Eye (tissue), 1 donor: ENCODE measurements at regions not wholly inside any gene's neighbourhood (a gene's known extent, or its start where the extent isn't known, plus 50 kb on each side); places are given as distances from the start of the nearest gene placed in this dataset.
A peak's percentile ranks its signal among the peaks of the same experiment; 100 is the strongest.
"Not testable (repeated sequence)": the region's sequence is repeated elsewhere in the genome, so short reads cannot be mapped to it uniquely, and the experiment has no call there.

Experiments
- DNase-seq: peaks from one replicate; pipeline ENCODE4 v3.0.0-alpha.2; 2015

DNA sequence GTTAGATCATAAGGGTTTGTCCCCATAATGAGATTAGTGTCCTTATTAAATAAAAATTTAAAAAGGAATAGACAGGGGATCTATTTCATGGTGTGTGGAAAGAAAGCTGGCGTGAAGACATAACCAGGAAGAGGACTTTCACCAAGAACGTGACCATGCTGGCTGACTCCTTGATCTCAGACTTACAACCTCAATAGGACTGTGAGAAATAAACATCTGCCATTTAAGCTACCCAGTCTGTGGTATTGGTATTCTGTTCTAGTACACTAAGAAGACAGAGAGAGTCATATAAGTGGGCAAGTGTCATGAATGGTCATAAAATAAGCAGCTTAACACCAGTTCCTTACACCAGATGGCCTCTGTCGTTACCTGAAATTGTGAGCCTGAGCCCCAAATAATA is 259.4 kb upstream of the CCNG1 start:
- DNase-seq, result peak; percentile 3

DNA sequence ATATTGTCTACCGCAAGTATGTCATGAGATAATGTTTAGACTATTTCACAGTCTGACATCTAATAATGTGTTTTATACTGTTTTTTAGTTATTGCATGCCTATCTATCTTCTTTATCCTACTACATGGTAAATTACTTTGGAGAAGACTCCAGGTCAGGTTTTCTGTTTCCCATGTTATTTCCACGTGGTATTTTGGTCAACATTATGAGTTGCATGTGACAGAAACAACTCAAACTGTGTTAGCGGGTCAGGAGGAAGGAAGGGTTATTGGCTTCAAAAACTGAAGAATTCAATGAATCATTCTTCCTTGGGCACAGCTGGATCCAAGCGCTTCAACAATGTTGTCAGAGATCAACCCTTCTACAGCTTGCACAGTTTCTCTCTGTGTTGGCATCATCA is 252.1 kb upstream of the CCNG1 start:
- no peak for DNase-seq

DNA sequence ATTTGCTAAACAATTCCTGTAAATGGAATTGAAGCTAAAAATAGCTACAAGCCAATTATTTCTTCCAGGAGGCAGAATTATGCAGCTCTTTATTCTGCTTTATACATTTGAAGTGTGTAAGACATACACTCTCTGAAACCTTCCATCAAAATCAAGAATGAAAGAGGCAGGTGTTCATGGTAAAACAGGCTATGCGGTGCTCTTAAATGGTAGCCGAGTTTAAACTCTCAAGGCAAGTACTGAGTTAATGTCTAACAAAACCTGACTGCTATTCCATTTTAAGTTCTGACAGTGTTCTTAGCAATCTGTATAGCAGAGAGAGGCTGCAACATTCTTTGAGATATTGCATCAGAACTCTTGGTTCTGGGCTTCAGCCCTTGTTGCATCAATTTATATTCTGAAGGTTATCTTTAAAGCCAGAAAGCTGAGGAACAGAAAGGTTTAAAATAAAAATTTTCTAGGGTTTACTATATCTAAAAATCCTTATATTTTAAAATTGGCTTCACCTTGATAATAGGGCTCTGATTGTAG is 248.3 kb upstream of the CCNG1 start:
- DNase-seq, result no peak

DNA sequence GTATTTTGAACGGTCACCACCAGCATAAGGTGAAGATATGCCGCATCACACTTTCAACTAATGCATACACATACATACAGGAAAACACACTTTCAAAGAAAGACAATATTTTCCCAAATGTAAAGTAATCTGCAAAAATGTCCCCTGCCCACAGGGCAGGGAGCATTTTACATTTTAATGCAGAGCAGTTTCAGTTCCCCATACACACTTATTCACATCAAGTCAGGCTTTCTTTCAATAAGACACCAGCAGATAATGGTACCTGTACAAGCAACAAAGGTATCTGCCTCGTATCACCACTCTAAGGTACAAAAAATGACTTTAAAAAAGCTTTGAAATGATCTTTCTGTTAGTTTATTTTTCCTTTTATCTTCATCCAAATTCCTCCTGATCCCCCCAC is 247.1 kb upstream of the CCNG1 start:
- DNase-seq, result no peak

DNA sequence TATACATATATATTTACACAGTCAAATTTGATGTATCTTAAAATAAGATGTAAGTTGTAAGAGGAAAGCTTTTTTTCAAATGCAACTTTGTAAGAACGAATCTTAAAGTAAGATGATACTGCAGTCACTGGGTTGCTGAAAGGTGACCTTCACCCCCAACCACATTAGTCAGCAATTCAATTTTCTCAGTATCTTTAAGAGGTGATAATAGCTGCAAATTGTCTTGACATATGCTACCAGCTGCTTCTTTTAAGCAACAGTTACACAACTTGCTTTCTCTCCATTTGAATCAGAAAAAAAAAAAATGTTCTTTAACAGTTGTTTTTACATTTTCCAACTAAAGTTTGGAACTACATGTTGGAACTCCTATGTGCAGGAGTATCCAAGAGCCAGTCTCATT is 246.6 kb upstream of the CCNG1 start:
- DNase-seq, result no peak

DNA sequence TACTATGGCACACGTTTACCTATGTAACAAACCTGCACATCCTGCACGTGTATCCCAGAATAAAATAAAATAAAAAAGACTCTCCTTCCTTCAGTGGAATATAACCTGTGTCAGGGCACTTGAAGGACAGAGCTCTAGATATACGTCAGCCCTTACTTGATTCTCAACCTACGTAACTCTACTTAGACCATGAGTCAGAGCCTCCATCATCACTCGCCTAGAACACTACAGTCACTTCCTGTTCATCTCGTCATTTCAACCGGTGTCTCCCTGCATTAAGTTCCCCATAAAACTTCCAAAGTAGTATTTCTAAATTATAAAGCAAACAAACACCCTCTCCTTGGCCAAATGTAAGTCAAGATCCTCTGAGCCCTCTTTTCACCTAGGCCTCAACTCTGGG is 243.5 kb upstream of the CCNG1 start:
- no peak for DNase-seq

DNA sequence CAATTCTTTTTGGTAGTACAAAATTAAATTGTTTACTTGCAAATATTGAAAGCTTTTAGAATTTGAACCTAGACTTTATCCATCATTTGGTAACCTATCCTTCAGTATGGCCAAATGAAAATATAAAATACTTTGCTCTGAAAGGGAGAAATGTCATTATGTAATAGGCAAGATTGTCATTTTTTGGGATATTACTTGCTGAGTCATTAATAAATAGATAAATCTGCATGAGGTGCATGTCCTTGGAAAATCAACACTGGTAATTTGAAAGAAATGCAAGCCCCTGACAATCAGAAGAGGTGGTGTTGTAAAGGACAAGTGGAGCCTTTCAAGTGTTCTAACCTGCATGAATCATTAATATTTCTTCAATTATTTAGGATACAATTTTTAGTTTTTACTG is 231.8 kb upstream of the CCNG1 start:
- no peak for DNase-seq

DNA sequence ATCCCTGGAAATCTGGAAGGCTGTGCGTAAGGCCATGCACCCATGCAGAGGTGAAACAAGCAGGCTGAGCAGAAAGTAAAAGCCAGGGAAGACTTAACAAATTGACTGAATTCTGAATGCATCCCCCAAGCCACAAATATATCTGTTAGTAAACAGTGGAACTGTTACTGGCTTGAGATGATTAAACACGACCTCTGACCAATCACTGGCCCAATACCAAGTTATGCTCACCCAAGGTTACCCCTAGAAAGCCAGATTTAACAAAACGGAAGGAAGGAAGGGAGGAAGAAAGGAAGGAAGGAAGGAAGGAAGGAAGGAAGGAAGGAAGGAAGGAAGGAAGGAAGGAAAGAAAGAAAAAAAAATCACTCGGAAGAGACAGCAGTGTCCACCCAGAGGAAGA is 215.8 kb upstream of the CCNG1 start:
- DNase-seq, result no peak

DNA sequence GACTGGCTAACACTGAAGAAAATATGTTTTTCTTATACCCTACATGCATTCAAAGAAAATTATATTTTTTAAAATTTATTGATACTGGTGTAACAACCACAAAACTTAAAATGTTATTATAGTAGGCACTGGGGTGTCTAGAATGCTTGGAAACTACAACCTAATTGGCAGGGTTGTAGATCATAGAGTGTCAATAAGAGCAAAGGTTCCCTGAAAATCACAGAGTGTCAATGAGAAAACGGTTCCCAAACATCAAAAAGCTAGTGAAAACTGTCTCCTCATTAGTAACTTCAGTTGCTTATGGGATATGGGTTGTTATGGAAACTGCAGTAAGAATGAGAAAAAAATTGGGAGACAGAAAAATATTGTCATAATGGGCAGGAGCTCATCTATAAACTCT is 214.4 kb upstream of the CCNG1 start:
- DNase-seq, result no peak

DNA sequence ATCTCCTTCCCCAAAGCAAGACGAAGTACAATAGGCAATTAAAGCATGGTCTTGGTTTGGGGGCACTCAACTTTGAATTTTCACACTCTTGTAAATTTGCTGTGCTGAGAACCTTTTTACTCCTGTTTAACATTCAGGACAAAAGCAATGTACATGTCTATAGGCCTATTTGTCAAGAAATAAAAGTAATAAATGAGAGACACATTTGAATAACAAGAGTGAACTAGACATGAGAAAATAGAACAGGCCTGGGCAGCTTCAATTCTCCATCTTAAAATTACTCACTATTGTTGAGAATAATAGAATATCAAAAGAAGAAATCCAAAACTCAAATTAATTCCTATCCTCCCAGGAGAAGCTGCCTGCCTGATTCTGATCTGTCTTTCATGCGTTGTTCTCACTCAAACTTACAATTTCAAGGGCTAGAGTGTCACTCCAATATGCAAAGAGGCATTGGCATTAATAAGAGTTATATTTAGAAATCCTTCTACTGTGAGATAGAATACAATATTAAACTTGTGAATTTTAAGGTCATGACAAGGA is 192.9 kb upstream of the CCNG1 start:
- DNase-seq, result no peak

DNA sequence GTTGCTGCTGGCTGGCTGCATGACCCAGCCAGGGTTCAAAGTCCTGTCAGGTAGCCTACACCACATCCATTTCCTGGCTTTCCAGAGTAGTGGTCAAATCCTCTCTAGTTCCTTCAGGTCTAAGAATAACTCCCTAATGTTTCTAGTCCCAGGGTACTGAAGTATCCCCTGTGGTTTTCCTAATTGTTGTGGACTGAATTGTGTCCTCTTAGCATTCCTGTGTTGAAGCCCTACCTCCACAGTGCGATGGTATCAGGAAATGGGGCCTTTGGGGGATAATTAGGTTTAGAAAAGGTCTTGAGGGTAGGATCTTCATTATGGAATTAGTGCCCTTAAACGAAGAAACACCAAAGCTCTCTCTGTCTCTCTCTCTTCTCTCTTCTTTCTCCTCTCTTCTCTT is 191.8 kb upstream of the CCNG1 start:
- no peak for DNase-seq

DNA sequence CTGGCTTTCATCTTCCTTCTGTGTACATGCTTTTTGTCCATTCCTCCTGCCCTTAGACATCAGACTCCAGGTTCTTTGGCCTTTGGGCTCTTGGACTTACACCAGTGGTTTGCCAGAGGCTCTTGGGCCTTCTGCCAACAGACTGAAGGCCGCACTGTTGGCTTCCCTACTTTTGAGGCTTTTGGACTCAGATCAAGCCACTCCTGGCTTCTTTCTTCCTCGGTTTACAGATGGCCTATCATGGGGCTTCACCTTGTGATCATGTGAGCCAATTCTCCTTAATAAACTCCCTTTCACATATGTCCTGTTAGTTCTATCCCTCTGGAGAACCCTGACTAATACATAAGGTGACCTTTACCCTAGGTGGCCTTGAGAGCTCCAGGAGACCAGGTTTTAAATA is 189.1 kb upstream of the CCNG1 start:
- DNase-seq, result no peak

DNA sequence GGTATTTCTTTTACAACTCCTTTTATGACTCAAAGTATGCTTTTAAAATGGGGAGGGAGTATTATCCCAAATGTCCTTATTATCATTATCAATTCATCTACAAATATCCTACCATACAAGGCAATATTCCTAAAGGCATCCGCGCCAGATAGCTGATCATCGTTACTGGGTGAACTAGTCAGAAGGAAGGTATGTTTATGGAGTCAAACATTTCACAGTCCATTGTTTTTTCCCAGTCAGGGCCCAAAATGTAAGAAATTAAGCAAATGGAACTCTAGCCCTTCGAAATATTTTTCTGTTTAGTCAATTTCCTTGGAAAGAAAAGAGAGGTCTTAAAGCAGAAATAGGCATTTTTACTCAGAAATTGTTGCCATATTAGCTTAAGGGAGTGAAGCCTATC is 188.5 kb upstream of the CCNG1 start:
- DNase-seq, result no peak

DNA sequence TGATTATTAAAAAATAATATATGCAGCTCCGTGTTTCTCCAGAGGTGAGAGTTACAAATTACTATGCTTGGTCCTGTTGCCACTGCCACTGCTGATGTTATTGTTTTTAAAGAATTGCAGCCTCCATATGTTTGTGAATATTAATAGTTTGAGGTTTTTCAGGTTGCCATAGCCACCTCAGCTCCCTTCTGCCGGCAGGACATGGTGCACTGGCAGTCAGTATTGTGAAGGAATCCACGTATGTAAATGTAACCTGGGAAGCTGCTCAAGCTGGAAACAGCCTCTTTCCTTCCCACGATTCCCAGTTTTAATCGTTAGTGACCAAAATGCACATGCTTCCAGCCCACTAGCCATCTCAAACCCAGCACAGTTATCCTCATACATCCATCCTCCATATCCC is 184.4 kb upstream of the CCNG1 start:
- no peak for DNase-seq

DNA sequence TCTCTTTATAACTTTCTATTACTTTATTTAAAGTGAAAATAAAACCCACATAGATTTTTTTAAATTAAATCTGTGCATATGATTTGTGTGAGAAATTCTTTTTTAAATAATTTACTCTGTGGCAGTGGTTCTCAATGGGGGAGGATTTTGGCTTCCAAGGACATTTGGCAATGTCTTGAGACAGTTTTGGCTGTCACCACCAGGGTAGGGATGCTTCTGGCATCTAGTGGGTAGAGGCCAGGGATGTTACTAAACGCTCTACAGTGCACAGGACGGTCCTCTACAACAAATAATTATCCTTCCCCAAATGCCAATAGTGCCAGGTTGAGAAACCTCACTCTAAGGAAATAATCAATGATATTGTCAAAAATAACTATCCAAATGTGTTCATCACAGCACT is 177.9 kb upstream of the CCNG1 start:
- no peak for DNase-seq

DNA sequence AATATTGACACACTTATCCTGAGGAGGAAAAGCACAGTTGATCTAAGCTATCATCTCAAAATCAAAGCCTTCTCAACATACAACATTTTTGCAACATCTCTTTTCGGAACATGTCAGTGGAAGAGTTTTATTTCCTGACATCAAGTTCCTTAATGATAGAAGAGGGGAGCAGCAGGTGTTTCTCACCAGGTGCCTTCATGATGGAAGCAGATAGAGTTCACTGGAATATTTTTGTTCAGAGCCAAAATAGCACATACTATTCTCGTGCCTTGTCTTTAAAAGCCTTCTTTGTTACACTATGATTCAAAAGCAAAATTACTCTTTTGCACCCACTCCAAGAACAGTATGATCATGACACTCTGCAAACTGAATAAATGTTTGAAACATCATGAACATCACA is 176.9 kb upstream of the CCNG1 start:
- no peak for DNase-seq

DNA sequence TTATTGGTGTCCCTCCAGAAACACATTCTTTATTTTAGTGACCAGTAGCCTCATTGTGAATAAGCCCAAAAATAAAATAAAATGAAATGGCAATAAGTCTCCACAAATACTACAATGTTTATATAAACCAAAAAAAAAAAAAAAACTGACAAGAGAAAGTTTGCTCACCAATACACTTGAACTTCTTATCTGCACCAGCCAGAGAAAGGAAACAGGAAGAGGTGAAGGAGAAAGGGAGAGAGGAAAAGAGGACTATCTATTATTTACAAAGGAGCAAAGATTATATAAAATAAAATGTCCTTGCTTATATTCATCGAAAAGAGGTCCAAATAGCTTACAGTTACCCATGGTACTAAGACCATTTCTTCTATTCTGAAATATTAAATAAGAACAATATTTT is 176.4 kb upstream of the CCNG1 start:
- DNase-seq, result no peak

DNA sequence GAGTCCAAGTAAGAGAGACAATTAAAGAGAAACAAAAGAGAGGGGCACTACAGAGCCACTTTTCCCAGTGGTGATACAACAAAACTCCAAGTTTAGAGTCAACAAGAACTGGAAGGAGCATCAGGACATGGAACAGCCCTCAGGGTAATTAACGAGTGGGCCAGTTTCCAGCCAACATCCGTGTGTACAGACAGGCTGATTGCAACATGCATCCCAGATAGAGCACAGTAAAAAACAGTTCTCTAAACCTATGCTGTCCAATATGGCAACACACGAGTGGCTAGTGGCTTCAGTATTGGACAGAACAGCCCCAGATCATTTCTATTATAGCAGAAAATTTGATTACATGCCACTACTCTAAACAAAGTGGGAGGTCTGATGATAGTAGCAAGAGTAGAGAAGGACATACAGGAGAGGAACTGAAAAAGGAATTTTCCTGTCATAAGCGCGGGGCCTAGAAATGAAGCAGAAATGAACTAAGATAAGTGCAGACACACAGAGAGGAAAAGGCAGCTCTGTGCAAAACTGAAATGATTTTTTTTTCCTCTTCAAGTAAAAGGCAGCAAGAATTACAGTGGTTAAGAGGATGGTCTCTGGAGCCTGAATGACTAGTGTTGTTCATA is 175.6 kb upstream of the CCNG1 start:
- no peak for DNase-seq

DNA sequence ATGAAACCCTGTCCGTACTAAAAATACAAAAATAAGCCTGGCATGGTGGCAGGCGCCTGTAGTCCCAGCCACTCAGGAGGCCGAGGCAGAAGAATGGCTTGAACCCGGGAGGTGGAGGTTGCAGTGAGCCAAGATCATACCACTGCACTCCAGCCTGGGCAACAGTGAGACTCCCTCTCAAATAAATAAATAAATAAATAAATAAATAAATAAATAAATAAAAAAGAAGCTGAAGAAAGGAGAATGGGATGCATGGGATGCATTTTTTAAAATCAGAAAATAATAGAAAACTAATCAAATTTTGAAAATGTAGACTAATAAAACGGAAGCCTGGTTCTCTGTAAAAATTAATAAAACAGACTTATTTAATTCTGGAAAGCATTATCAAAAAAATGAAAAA is 171.1 kb upstream of the CCNG1 start:
- DNase-seq, result not testable (repeated sequence)

DNA sequence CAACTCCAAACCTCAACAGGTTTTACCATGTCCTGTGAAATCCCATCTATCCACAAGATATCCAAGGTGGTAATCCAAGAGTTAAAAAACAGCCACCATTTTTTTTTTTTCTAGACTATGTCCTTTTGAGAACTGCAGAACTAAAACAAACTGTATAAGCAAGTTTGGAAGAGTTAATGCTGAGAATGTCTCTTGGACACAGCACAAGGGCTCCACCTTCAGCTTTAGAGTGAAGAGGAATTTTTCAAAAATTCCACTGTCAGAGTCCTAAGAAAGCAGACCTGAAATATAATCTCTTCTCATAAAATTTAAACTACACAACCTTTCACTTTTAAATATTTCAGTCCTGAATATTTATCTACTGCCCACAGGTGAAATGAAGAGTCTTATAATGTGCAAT is 167.8 kb upstream of the CCNG1 start:
- DNase-seq, result peak; percentile 41

DNA sequence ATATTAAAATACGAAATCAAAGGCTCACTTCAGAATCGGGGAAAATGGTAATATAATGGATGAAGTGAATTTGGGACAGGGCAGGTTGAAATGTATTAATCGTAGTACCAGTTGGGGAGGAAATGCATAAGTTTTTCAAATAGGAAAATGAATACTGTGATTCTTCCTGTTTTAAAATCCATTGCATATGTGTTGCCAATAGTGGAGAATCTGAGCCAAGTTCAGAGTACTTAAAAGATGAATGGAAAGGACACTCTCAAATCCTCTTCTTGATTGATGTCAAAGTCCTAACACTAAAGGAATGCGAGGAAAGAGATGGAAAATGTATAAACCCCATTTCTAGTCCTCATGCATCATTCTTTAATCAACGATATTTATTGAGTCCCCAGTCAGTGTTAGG is 160.9 kb upstream of the CCNG1 start:
- no peak for DNase-seq

DNA sequence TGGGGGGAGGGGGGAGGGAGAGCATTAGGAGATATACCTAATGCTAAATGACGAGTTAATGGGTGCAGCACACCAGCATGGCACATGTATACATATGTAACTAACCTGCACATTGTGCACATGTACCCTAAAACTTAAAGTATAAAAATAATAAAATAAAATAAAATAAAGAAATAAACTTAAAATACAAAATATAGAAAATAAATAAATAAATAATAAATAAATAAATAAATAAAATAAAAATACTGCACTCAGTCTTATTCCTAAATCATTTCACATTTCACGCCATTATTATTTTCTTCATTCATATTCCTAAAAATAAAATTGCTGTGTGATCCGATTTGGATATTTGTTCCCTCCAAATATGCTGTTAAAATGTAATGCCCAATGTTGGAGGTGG is 156.5 kb upstream of the CCNG1 start:
- not testable (repeated sequence) for DNase-seq

DNA sequence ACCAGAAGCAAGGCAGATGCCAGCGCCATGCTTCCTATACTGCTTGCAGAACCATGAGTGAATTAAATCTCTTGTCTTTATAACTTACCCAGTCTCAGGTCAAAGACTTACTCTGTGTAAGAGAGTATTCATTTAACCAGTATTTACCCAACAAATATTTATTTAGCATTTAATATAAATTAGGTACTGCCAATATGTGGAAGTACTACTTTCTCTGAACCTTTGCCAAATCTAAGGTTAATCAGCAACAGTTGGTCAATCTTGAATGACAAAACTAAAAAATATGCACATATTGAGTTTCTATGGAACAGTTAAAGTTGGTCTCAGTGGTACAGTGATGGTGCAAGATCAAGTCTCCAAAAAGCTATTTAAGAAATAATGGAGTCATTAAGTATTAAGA is 155.9 kb upstream of the CCNG1 start:
- no peak for DNase-seq

DNA sequence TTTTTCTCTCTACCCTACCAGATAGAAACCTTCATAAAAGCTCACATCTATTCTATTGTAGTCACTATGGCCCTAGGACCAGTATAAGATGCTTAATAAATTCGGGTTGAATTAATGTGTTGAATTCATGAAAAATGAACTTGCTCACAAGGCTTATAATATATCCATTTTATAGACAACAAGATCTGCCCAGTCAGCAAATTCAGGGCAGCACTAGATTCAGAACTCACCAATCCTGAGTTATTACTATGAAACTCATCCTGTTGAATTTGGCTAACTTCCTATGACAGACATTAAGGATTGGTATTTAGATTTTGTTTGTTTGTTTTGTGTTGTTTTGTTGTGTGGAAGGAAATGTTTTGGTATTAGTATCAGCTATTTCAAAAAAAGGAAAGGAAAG is 143.6 kb upstream of the CCNG1 start:
- DNase-seq, result no peak

DNA sequence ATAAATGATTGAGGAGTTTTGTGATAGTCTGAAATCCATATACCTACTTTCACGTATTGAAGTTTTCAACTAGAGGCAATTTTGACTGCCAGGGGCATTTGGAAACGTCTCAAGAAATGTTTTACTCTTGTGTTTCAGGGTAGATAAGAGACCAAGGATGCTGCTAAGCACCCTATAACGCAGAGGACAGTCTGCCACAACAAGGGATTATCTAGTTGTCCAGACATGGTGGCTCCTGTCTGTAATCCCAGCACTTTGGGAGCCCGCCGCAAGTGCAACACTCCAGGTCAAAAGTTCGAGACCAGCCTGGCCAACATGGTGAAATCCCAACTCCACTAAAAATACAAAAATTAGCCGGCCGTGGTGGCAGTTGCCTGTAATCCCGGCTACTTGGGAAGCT is 133.7 kb upstream of the CCNG1 start:
- DNase-seq, result no peak
